GM23338 (cell line): ENCODE measurements at regions not wholly inside any gene's neighbourhood (a gene's known extent, or its start where the extent isn't known, plus 50 kb on each side); places are given as distances from the start of the nearest gene placed in this dataset.

ENCODE experiments used
- CTCF ChIP-seq, 2 experiments: fragments of 200-600 bp in 1 of 2; sonication (generic) in 1 of 2; conservative IDR thresholded peaks; 2 replicates each; pipeline versions ENCODE4 v1.5.1 to v1.6.1; 2016 to 2017; ENCODE audit warnings: antibody characterized with exemption in 2 of 2, low read depth in 2 of 2, mild to moderate bottlenecking in 2 of 2, moderate library complexity in 1 of 2
- ETS1 ChIP-seq: IDR thresholded peaks from 2 replicates; pipeline ENCODE4 v1.6.1; 2016; ENCODE audit warnings: antibody characterized with exemption
- EZH2phosphoT487 ChIP-seq: fragments of 200-600 bp; sonication (generic); IDR thresholded peaks from one replicate; pipeline ENCODE4 v1.8.1; 2018; ENCODE audit warnings: antibody characterized with exemption; ENCODE audit not compliant: unreplicated experiment
- POLR2AphosphoS5 ChIP-seq: IDR thresholded peaks from 2 replicates; pipeline ENCODE4 v1.6.1; 2016; ENCODE audit warnings: antibody characterized with exemption, low read depth
- REST ChIP-seq: IDR thresholded peaks from one replicate; pipeline ENCODE4 v1.6.1; 2018; ENCODE audit warnings: antibody characterized with exemption; ENCODE audit not compliant: unreplicated experiment
- ZNF114 ChIP-seq: fragments of 250-450 bp; sonication (Bioruptor Pico); IDR thresholded peaks from 2 replicates; pipeline ENCODE4 v1.5.0; 2020; ENCODE audit warnings: mild to moderate bottlenecking, moderate library complexity

GRCh38 chr3:110074095-110074494 lies 736.7 kb upstream of the DPPA4 start:
- TF ChIP-seq CTCF (conservative IDR thresholded peaks at IDR 0.05; ENCODE audit: low read depth in 2 of 2) (no peak), EZH2phosphoT487 (no peak), POLR2AphosphoS5 (no peak), ZNF114 (CRISPR knock-in tag) (no peak), ETS1 (no peak), REST (no peak)
